HG02759 (cell line): ENCODE measurements at regions not wholly inside any gene's neighbourhood (a gene's known extent, or its start where the extent isn't known, plus 50 kb on each side); places are given as distances from the start of the nearest gene placed in this dataset.
"Not testable (repeated sequence)": the region's sequence is repeated elsewhere in the genome, so short reads cannot be mapped to it uniquely, and the experiment has no call there.

Source experiments
- ATAC-seq: cut with Tn5 transposase; IDR thresholded peaks from one replicate; pipeline ENCODE4 v1.9.1; 2021; ENCODE audit warnings: mild to moderate bottlenecking, moderate library complexity; ENCODE audit not compliant: unreplicated experiment

DNA sequence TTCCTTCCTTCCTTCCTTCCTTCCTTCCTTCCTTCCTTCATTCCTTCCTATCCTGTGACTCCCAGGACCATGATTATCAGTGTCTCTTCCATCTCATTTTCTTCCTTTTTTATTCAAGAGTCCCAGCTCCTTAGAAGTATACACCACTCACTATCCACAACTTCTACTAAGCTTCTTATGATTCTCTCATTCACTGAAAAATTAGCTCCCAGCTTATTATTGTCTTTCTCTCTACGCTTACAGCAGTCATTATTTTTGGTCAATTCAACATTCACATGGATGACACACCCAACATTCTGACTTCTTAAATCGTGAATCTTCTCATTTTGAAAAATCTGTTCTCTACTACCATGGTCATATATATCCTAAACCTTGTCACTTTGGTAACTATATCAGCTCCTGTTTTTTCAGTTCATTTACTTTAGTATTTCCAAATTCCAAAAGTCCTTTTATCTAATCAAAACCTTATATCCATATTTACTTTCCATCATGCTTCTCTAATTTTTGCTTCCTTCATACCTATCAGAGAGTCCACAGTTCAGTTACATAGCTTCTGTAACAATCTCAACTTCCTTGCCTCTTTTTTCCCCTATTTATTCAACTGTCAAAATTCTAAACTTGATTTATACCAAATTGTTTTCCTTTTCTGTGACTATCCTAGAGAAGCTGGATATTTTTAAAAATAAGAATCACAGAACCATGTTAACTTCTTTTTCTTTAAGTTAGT is 677.5 kb downstream of the RAPGEF2 start:
- no peak for ATAC-seq

GRCh38 chr4:159787901-159788300 is 685.0 kb downstream of the RAPGEF2 start:
- no peak for ATAC-seq

DNA sequence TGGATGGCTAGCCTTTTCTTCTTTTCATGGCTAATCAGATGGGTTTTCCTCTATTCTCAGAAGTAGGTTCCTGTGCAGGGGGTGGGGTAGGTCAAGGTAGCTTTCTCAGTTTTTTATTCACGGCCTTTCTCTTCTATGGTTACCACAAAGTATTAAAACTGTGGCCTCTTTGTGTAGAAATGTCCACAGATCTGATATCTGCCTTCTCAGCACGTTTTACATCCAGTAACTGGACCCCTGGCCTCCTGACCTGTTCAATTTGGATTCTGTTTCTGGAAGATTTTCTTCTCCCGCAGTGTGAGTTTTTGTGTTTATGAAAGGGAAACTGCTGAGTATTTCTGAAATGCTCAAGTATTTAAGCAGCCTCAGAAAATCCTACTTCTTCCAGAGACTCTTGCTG is 688.5 kb downstream of the RAPGEF2 start:
- ATAC-seq = no peak

- not testable (repeated sequence) for ATAC-seq
These were observed 701.7 kb downstream of the RAPGEF2 start for GRCh38 chr4:159804592-159804991.

DNA sequence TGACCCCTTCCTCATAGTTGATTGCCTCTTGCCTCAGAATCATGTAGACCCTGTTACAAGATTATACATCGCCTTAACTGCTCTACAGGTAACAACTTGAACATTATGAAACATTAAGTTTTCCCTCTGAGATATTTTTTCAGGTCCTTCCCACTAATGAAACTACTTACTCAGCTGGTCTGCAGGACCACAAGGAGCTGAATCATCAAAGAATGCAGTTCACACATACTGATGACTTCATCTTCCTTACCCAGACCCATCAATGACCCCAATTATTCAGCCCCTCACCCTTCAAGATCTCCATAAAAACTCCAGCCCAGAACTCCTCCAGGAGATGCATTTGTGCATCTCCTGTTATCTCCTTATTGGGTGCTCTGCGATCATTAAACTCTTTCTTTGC is 720.9 kb downstream of the RAPGEF2 start:
- no peak for ATAC-seq

DNA sequence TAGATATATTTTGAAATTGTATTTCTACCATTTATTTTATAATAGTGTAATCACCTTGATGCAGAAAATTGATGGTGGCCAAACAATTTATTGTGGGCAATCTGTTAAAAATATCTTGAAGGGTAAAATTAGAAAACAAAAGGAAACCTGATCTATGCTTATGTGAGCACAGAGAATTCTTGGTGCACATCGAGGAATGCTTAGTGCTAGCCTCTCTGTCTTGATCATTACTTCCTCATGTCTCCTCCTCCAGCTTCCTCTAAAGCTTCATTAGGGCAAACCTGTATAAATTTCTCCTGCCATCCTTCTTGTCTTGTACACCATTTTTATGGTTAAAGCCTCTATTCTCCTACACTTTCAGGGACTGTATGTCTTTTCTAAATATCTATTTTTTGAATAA is 725.8 kb downstream of the RAPGEF2 start:
- no peak for ATAC-seq

GRCh38 chr4:159829184-159829583 is 726.3 kb downstream of the RAPGEF2 start:
- no peak for ATAC-seq

GRCh38 chr4:159837071-159837470 is 734.2 kb downstream of the RAPGEF2 start:
- ATAC-seq = no peak

DNA sequence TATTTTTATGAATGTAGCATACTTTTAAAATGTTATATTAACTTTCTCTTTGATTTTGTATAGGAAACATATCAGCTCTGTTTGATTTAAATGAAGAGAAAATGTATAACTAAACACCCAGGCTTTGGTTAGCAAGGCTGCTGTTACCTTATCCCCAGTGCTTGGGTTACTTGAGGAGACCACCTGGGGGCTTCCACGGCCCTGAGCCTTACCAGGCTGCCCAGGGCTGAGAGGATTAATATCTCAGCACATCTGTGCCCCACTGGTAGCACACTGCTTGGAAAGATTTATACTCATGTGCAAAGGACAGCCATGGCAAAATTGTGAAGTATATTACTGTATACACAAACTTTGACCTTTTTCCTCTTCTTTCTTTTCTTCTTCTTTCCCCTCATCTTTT is 752.9 kb downstream of the RAPGEF2 start:
- ATAC-seq = no peak

GRCh38 chr4:159856451-159856850 is 753.6 kb downstream of the RAPGEF2 start:
- no peak for ATAC-seq

DNA sequence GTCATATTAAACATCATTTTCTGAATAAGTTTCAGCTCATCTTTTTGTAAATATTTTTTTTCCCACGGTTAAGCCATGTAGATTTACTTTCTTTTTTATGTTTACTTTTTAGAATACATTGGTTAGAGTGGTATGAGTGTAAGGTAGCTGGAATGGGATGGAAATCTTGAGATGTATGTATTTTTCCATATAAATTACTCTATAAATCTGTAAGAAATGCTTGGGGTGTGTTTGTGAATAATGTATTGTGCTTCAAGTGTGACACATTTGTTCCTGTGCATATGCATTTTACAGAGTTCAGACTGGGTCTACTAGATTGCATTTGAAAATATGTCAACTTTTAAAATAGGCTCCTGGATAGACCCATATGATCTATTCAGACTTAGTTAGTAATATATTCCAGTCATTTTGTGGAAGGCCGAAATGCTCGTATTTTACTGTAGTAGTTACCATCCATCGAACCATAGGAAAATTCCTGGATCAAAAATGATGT is 756.8 kb downstream of the RAPGEF2 start:
- no peak for ATAC-seq

GRCh38 chr4:159860945-159861344 is 758.1 kb downstream of the RAPGEF2 start:
- no peak for ATAC-seq

DNA sequence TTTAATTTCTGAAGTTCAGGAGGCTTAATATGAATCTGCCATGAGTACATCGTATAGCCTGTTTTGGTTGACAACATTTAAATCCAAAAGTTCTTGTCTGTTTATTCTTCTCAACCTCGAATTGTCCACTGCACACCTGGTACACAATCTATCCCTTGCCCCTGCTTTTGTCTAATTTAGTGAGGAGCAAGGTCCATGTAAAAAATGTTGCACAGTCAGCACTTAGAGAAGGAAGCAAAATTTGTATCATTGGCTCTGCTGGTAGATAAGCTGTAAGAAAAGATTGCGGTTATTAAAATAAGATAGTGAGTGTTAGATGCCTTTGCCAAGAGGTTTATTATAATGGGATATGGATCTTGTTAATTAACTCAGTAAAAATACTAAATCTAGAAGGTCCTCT is 761.5 kb downstream of the RAPGEF2 start:
- no peak for ATAC-seq

DNA sequence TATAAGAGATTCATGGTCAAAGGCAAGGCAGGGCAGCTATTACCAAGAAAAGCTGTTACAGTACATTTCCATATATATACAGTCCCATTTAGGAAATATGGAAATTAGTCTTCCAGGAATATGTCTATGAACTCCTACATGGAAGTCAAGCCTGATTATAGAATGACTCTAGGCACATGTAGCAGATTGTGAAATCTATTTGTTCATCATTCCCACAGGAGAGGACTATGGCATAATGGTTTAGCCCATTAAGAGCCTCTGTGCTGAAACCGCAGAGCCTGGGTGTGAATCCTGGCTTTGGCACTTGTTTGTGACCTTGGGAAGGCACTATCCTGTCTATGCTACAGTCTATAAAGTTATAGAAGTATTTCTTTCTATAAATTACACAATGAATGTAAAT is 764.8 kb downstream of the RAPGEF2 start:
- no peak for ATAC-seq

DNA sequence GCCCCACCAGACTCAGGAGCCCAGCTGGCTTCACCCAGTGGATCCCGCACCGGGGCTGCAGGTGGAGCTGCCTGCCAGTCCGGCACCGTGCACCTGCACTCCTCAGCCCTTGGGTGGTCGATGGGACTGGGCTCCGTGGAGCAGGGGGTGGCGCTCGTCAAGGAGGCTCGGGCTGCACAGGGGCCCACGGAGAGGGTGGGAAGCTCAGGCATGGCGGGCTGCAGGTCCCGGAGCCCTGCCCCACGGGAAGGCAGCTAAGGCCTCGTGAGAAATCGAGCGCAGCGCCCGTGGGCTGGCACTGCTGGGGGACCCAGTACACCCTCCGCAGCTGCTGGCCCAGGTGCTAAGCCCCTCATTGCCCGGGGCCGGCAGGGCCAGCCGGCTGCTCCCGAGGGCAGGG is 766.1 kb downstream of the RAPGEF2 start:
- ATAC-seq = not testable (repeated sequence)

DNA sequence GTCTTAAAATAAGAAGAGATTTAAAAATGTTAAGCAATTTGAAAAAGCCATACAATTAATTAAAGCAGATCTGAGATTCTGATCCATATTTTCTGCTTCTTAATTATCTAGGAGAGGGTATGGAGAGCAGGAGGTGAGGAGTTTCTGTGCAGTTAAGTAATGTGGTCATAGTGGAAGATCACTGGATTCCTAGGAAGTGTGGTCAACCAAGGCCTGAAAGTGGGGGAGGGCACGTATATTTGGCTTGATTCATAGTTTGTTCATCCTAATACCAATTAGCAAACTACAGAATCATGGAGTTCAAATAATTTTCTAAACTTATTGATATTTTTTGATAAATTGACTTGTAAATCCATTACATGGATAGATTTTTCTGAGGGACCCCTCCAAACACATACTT is 768.3 kb downstream of the RAPGEF2 start:
- no peak for ATAC-seq

GRCh38 chr4:159881158-159881557 is 778.3 kb downstream of the RAPGEF2 start:
- ATAC-seq = no peak

GRCh38 chr4:159884989-159885388 is 782.1 kb downstream of the RAPGEF2 start:
- ATAC-seq = no peak

GRCh38 chr4:159899596-159899995 is 796.7 kb downstream of the RAPGEF2 start:
- ATAC-seq = no peak

DNA sequence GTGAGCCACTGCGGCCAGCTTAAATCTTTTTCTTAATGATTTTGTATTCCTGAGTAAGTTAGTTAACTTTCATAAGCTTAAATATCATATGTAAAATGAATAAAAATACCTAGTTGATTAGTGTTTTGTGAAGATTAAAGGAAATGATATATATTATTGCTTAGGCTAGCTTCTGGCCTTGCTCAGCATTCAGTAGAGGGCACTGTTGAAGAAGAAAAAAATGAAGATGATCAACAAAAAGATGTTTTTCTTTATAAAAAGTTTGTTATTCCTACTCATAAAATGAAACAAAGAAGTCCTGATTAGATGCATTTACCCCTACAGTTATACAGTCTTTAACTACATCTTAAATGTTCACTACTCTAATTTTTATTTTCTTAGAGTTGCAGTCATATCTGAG is 797.7 kb downstream of the RAPGEF2 start:
- ATAC-seq = no peak

DNA sequence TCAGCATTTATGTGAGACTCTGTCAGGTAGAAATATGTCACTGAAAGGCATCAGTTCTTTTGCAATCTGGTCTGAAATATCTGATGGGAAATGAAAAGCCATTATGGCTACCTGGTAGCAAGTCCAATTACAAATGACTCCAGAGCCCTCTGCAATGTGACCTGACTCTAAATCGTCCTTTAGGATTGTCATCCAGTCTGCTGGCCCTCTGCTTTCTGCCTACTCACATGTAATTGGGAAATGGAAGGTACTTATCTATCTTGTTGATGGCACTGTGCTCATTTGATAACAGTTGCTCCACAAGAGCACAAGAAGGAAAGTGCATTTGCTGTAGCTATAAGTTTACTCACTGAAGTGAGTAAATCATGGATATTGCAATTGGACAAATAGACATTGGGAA is 799.8 kb downstream of the RAPGEF2 start:
- ATAC-seq = no peak

DNA sequence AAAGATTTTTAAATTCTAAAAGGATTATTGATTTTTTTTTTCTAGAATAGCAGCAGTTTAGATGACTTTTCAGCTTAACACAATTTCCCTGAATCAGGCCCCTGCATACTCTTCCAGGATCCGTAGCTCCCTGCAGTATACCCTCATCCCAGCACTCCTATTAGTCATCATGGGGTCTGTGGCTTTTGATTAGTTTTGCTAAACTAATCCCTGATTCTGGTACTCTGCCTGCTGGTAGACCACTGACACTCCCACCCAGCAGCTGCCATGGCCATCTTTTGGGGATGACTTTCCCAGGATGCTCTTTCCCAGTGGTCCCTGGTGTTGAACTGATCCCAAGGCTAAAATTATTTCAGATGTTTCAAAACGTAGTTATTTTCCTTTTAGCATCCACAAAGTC is 802.0 kb downstream of the RAPGEF2 start:
- ATAC-seq = no peak

- ATAC-seq = no peak
These were observed 803.2 kb downstream of the RAPGEF2 start for GRCh38 chr4:159906051-159906450.
